GM19238 (cell line): ENCODE measurements at regions not wholly inside any gene's neighbourhood (a gene's known extent, or its start where the extent isn't known, plus 50 kb on each side); places are given as distances from the start of the nearest gene placed in this dataset.

Experiments used
- DNase-seq: peaks from one replicate; pipeline ENCODE4 v3.0.0; 2011; ENCODE audit warnings: low spot score; ENCODE audit not compliant: insufficient read length

DNA sequence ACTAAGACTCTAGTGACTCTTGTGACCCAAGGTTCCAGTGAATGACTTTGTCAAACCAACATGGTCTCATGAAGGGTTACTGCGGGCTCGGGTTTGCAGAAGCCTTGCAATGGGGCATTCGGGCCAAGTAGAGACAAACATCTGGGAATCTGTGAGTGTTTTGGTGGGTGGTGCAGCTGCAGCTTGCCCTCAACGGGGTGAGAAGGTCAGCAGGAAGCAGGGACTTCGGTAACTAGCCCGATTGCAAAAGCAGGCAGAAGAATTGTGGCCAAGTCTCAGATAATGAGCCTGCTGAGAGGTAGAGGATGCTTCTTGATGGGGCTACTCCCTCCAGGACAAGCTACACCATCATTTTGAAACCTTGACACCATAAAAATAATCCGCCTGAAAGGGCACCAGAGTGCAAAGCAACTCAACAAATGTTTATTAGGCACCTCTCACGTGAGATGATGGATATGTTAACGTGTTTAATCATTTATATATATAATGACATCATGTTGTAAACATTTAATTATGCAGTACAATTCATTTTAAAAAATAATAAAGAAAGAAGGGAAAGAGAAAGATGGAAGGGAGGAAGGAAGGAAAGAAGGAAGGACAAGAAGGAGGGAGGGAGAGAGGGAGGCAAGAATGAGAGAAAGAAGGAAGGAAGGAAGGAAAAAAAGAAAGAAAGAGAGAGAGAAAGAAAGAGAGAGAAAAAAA, 263.9 kb upstream of the IGF1R start:
- DNase-seq = no peak

DNA sequence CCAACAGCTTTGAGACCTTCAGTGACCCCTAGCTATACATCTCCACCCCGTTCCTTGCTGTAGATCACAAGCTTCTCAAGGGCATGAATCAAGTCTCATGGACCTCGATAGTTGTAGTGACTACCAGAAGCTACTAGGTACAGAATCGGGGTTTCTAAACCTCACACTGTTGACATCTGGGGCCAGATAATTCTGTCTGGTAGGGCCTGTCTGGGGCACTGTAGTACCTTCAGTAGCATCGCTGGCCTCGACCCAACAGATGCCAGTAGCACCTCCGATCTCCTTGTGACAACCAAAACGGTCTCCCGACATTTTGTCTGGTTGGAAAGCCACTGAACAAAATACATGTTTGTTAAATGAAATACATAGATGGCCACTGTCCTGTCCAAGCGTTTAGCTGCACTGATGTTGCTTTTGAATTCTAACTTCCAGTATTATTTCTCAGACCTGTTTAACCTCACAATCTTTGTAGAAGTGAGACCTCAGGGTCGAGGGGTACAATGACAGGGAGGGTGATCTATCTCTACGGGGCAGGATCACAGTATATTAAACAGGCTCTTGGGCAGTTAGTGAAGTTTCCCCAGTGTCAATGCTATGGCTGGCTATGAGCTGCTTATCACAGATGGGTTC, 262.5 kb upstream of the IGF1R start:
- DNase-seq = no peak

DNA sequence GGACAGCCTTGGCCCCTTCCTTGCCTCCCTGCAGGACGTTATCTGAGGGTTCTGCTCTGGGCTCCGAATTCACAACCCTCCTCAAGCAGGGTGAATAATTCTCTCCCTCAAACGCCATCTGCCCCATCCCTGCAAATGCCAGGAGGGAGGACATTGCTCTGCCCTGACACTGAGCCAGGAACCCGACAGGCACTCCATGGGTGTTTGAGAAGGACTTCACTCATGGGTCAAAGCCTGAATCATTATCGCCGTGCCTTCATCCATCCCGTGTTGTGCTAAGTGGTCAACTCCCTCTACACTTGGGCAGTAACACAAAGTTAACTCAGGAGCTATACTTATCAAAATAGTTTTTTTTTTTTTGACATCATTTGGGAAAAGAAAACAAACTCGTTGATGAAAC, 261.8 kb upstream of the IGF1R start:
- no peak for DNase-seq

DNA sequence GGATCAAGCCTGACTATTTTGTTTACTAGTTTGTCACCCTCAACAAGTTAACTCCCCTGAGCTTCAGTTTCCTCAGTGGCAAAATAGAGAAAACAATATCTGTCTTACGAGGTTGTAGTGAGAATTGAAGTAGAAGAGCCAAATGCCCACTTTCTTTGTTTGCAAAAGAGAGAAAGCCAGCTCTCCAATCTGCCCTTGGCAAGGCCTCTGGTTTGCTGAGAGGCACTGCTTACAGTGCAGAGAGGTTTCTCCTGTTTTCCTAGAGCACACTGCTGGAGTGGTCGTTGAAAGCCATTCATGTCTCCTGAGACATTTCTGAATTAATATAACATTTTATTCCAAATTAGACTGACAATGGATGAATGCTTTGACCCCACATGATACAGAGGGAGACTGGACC, 260.5 kb upstream of the IGF1R start:
- no peak for DNase-seq

DNA sequence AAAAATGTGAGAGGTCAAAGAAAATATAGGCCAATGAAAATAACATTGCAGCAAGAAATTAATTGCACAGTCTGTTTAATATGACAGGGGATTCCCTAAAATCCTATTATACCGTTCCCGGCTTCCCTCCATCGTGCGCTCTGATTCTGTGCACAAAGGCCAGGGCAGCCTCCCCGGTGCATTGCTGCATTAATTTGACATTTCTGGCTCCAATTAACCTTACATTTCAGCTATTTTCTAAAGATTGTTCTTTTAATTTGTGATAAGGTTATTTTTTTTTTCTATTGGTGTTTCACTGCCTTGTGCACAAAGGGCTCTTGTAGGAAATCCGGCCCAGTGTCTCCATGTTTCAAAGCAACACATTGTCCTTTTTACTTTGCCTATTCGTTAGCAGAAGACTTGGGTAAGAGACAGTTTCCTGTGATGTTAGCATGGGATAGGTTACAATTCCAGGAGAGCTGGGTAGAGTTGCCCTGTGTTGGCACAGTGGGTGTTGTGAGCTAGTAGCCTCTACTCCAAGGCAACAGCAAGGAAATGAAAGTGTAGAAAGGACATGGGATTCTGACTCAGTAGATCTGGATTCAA, 257.3 kb upstream of the IGF1R start:
- no peak for DNase-seq

DNA sequence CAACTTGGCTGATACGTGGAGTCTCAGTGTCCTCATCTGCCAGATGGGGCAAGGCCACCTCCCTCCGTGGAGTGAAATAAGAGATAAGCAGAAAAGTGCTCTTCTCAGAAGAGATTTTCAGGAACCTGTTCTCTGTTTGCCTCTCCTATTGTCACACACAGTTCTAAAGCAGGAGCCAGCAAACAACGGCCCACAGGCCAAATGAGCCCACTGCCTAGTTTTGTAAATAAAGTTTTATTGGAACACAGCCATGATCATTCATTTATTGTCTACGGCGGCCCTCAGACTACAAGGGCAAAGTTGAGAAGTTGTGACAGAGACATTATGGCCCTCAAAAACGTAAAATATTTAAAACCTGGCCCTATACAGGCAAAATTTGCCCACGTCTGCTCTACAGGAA, 256.8 kb upstream of the IGF1R start:
- DNase-seq = no peak

DNA sequence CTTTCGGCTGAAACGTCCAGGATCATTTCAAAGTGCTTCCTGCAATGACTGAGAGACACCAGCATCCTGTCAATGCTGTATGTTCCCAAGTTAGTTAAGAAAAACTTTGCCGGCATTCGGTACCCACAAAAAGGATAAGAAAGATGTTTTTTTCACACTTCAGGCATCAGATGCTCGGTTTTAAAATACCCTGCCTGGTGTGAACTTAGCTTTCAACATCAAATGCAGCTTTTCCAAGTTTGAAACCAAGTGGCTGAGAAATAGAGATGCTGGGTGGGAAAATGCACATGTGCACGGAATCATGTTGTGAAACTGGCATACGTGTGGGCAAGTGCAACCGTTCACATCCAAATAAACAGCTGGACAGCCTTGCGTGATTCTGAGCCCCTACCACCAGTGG, 254.9 kb upstream of the IGF1R start:
- DNase-seq = no peak

DNA sequence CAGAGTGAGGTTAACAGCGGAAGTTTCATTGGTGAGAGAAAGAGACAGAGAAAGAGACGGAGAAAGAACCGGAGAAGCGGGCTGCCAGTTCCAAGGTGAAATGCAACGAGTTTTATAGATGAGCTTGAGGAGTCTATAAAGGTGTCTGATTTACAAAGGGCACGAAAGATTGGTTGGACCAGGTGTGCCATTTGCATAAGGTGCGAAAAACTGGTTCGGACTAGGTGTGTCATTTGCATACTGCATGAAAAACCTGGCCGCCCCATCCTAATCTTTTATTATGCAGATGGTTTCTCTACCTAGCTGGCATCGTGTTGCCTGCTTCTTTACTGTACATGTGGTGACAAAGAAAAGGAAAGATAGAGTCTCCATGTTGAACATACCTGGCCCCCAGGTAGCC, 253.8 kb upstream of the IGF1R start:
- no peak for DNase-seq

DNA sequence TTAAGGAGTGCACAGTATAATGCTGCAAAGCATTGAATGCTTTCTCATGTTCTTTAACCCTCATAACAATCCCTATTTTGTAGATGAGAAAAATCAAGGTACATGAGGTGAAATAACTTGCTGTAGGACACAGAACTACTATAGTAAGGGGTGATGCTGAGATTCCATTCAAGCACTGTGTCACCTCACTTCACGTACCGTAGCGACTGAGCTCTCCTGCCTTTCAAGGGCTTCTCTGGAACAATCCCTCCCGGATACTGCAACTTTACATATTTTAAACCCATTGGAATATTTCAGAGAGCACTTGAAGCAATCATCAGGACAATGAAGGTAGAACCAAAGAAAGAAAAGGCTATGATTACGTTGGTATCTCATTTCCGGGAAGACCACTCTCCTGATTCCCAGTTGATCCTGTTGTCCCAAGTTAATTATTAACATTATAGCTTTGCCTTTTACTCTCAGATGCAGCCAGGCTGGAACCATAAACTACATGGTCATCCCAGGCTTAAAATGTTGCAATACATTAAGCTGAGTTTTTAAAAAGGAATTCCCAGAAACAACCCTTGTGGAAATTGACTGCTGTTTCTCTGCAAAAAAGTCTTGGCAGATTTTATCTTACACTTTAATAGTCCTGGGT, 252.2 kb upstream of the IGF1R start:
- DNase-seq = no peak

DNA sequence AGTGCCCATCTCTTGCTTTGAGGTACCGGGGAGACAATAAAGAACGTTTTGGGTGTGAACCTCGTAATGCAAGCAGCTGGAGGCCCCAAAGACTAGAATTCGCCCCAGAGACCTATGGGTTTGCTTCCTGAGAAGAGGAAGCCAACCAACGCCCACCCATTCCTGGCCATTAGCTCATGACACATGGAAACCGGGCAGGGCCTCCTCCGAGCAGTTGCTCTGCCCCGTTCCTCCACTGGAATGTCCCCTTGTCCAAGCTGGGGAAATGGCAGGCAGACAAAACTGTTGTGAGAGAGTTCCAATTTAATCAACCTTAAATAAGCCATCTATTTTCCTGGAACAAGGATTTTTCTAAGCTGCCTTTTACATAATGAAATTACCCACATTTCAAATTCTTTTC, 250.9 kb upstream of the IGF1R start:
- DNase-seq = no peak

DNA sequence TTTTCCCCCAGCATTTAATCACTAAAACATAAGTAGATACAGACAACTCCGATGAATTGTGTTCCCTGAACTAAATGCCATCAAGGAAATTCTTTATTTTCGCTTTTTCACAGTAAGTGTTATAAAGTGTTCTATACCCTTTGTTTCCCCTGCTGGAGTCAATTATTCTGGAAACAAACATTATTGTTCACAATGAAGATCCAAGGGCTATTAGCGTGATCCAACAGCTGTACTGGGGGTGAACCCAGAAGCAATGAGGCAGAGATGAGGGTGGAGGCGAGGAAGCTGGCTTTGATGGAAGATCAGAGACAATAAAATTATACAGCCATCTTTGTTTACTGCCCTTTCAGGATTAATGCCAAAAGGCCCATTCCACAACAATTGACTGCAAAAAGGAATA, 250.3 kb upstream of the IGF1R start:
- no peak for DNase-seq

DNA sequence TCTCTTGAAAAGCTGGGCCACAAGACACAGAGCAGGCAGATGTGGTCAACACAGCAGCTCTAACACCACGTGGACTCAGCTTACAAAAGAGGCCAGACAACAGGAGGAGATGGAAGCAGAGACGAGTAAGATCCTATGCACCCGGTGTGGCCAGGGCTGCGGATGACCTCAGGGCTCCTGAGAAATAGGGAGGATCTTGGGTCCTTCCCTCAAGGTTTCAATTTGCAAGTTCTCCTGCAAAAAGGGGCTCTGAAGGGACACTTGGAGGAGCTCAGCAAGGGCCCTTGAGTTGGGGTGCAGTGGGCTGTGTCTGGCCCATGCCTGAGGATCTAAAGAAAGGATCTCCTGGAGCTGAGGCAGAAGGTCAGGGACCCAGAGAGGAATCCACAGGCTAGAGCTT, 249.5 kb upstream of the IGF1R start:
- no peak for DNase-seq

DNA sequence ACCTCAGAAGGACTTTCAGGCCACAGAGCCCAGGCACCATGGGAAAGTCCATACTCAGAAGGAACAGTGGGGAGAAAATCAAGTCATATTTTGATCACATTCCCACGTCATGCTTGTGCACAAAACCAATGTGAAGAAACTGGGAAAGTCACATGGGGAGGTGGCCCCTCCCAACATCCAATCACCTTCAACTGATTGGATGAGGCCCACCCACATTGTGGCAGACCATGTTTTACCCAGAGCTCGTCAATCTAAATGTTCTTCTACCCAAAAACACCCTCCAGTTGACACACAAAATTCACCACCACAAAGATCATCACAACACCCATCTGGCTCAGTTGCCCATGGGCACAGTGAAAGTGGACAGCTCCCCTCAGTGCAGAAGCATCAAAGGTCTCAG, 248.2 kb upstream of the IGF1R start:
- DNase-seq = no peak

DNA sequence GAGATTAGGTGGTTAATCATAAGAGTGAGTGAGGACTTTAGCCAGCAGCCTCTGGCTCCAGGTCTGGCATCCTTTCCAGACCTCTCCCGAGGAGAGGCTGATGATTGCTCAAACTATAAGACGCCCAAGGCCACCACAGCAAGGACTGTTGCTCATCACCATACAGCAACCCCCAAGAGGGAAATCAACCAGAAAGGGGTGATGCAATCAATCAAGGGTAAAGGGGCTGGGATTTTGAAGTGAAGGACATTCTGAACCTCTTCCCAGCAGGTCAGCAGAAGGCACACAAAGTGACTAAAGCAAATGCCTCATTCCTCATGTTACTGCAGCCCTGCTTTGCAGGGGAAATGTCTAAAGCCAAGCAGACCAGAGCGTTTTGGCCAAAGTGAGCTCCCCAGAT, 247.3 kb upstream of the IGF1R start:
- no peak for DNase-seq

DNA sequence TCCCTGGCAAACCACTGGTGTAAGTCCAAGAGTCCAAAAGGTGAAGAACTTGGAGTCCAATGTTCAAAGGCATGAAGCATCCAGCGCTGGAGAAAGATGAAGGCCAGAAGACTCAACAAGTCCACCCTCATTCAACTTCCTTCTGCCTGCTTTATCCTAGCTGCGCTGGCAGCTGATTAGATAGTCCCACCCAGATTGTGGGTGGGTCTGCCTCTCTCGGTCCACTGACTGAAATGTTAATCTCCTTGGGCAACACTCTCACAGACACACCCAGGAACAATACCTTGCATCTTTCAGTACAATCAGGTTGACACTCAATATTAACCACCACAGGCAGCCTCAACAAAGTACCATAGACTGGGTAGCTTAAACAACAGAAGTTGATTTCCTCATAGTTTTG, 245.9 kb upstream of the IGF1R start:
- no peak for DNase-seq

DNA sequence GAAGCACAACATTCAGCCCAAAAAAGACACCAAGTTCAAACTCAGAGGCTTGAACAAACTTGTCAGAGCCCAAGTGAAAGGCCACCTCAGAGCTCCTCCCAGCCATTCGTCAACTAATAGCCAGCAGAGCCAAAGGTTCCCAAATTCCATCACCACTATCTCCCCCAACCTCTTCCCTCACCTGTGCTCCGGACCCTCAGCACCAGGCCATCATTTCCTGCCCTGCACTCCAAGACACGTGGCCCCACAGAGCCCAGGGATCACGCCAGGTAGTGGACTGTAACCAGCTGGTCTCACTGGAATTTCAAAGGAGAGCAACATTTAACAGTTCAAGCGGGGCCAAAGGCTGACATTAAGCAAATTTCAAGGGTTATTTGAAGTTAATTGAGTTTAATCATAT, 245.2 kb upstream of the IGF1R start:
- no peak for DNase-seq

DNA sequence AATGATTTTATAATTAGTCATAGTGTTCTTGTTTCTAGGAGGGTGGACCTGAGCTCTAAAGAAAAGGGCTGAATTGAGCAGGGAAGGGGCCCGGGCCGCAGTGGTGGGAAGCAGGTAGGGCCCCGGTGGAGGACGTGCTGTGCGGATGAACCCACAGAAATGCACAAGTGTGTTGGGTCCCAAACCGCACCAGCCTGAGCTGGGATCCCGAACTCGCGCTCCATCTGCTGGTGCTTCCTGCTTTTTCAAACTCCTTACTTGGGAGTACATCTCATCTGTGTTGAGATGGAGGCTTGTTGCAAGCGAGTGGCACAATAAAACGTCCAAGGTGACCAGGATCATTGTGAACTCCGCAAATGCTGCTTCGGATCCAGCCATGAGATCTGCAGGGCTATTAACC, 244.8 kb upstream of the IGF1R start:
- no peak for DNase-seq

DNA sequence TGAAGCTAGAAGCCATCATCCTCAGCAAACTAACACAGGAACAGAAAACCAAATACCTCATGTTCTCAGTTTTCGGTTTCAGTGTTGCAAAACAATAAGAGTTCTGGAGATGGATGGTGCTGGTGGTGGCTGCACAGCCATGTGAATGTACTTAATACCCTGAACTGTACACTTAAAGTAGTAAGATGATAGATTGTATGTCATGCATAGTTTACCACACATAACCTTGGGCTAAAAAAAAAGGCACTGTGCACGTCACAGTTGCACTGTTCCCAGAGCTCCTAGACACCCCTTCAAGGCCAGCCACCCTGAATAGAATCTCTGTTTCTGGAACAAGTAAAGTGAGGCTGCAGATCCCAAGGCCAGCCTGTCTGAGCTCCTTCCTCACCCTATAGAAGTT, 243.3 kb upstream of the IGF1R start:
- DNase-seq = no peak

DNA sequence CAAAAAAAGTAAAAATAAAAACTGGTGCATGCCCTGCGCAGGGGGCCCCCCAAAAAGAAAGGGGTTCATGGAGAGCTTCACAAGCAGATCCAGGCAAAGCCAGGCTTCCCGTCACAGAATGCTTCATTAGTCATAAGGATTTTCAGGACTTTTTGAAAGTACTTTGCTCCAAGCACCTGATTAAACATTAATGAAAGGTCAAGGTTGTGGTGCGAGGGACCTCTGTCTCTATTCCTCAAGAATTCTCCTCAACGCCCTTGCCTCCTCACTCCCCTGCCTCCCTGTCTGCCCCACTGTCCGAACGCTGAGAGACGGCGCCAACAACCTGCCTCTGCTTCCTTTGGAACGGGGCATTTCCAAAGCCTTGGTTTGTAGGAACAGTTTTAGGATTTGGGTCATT, 240.1 kb upstream of the IGF1R start:
- DNase-seq = no peak

DNA sequence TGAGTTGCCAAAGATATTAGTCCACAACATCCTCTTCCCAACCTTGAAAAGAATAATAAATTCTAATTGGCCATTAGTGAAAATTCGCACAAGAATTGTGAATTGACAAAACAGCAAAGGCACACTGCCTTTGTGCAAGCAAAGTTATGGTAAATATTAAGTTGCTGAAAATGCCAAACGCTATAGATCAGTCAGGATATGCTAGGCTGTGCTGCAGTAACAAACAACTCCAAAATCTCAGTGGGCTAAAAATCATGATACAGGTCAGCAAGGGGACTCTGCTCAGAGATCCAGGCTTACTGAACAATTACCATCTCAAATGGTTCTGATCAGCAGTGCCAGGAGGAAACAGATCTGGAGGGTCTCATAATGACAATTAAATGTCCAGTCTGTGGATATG, 238.0 kb upstream of the IGF1R start:
- DNase-seq = no peak

DNA sequence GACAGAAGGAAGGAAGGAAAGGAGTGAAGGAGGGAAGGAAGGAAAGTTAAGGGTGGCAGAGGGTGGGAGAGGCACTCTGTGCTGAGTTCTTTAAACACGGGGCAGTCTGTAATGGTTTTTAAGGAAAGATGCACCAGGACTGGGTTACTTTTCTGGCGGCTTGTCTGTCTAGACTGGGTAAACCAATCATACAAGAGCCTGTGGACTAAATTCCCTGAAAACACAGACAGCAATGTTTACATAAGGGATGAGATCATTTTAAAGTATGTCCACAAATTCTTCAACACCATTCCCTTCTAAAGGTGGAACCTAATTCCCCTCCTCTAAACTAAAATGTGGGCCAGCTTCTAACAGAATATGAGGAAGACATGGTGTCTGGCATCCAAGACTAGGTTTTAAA, 235.5 kb upstream of the IGF1R start:
- no peak for DNase-seq

DNA sequence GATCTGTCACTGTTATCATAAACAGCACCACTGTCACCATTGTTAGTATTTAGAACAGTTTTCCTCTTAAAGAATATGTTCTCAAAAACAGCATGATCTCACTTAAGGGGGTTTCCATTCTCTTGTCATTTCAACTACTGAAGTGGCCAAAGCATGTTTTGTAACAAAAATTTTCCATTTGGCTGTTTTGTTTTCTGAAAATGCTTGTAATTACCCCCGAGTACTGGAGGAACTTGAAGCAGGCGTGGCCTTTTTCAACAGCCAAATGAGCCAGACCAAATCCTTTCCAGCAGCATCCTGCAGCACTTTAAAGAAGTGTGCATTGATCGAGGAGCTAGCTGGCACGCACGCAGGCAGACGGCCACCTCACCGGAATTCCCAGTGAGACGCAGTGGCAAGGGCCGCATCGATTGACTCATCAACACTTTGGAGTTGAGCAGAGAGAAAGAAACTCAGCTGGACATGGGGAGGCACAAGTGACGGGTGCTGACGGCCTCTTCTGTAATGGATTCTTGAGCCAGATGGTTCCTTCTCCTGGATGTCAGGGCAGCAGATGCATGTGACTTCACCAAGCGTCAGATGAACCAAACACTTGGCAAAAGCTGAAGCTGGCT, 234.3 kb upstream of the IGF1R start:
- no peak for DNase-seq
